ENCODE measurements at regions not wholly inside any gene's neighbourhood (a gene's known extent, or its start where the extent isn't known, plus 50 kb on each side); places are given as distances from the start of the nearest gene placed in this dataset.
A peak's percentile ranks its signal among the peaks of the same experiment; 100 is the strongest.

GRCh38 chr6:10237298-10238038 lies 177.4 kb downstream of the TFAP2A start:
- DNase-seq = no peak

GRCh38 chr6:10235344-10235743 lies 179.5 kb downstream of the TFAP2A start:
- DNase-seq = no peak

- no peak for DNase-seq
These were observed 184.3 kb downstream of the TFAP2A start for GRCh38 chr6:10230531-10230930.

- no peak for DNase-seq
These were observed 191.0 kb downstream of the TFAP2A start for GRCh38 chr6:10223841-10224240.

GRCh38 chr6:10221178-10221577 lies 193.7 kb downstream of the TFAP2A start:
- DNase-seq = no peak

GRCh38 chr6:10219510-10219909 lies 195.4 kb downstream of the TFAP2A start:
- no peak for DNase-seq

- DNase-seq = no peak
These were observed 197.8 kb downstream of the TFAP2A start for GRCh38 chr6:10217111-10217510.

GRCh38 chr6:10215326-10216110 lies 199.4 kb downstream of the TFAP2A start:
- DNase-seq = no peak

- peak; percentile 33 to 72 (median 58) for DNase-seq
These were observed 204.8 kb downstream of the TFAP2A start for GRCh38 chr6:10210052-10210451.

- peak; percentile 3 to 74 (median 58) for DNase-seq
These were observed 209.0 kb downstream of the TFAP2A start for GRCh38 chr6:10205892-10206291.

GRCh38 chr6:10205120-10205519 lies 209.8 kb downstream of the TFAP2A start:
- DNase-seq = peak in 2 of 4 experiments; percentile 3 to 12

GRCh38 chr6:10203651-10204050 lies 211.2 kb downstream of the TFAP2A start:
- no peak for DNase-seq

GRCh38 chr6:10202581-10202980 lies 212.3 kb downstream of the TFAP2A start:
- DNase-seq = no peak

GRCh38 chr6:10201606-10202510 lies 213.0 kb downstream of the TFAP2A start:
- DNase-seq = no peak

GRCh38 chr6:10196090-10196489 lies 218.8 kb downstream of the TFAP2A start:
- DNase-seq = no peak

- DNase-seq = no peak
These were observed 219.8 kb downstream of the TFAP2A start for GRCh38 chr6:10194816-10195672.

GRCh38 chr6:10193321-10193720 lies 221.6 kb downstream of the TFAP2A start:
- no peak for DNase-seq

GRCh38 chr6:10190042-10190441 lies 224.8 kb downstream of the TFAP2A start:
- DNase-seq = no peak

- DNase-seq = no peak
These were observed 230.3 kb downstream of the TFAP2A start for GRCh38 chr6:10184371-10185227.

- no peak for DNase-seq
These were observed 234.5 kb downstream of the TFAP2A start for GRCh38 chr6:10180138-10181074.
